ENCODE measurements at regions not wholly inside any gene's neighbourhood (a gene's known extent, or its start where the extent isn't known, plus 50 kb on each side); places are given as distances from the start of the nearest gene placed in this dataset.

DNA sequence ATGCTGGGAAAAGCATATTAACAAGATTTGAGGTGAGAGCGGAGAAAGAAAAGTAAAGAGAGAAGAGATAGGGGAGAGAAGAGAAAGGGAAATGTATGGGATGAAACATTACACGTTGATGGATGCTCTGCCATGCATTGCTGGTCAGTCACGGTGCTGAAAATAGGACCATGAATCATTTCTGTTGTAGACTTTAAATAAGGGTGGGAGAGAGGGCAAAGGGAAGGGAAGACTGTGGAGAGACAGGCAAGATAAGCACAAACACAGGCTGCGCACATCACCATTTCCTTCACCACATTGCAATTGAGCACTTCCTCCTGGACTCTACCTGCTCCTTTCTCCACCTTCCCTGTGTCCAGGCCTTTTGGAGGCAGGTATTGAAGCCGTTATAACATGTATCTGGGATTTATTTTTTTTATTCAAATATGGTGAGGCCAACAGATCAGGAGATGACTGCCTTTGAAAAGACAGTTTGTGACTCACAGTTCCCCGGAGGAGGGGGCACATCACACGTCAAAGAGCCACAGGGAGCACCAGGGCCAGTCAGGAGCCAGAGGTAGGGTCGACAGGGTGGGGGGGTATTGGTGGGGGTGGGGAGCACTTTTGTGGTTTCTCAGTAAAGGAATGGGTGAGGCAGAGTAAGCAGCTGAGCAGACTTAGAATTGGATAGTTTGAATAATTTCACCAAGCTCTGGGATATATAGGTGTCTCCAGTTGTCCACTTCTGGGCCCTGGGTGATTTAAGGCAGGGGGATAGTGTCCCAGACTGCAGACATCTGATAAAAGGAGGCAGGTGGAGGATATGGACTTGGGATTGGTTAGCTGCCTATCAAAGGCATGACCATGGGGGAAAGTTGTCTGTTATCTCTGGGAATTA lies 372.8 kb upstream of the ST6GAL2 start:
- TF ChIP-seq, protein P1, sequence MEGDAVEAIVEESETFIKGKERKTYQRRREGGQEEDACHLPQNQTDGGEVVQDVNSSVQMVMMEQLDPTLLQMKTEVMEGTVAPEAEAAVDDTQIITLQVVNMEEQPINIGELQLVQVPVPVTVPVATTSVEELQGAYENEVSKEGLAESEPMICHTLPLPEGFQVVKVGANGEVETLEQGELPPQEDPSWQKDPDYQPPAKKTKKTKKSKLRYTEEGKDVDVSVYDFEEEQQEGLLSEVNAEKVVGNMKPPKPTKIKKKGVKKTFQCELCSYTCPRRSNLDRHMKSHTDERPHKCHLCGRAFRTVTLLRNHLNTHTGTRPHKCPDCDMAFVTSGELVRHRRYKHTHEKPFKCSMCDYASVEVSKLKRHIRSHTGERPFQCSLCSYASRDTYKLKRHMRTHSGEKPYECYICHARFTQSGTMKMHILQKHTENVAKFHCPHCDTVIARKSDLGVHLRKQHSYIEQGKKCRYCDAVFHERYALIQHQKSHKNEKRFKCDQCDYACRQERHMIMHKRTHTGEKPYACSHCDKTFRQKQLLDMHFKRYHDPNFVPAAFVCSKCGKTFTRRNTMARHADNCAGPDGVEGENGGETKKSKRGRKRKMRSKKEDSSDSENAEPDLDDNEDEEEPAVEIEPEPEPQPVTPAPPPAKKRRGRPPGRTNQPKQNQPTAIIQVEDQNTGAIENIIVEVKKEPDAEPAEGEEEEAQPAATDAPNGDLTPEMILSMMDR (IDR thresholded peaks at IDR 0.05; ENCODE audit: control insufficient read depth, insufficient read depth, low read depth, low read length, missing control alignments) = no peak
- no peak overlapping the region for H3K4me3 ChIP-seq (ENCODE audit: control insufficient read depth, low read depth, low read length)
- DNase-seq (ENCODE audit: low read depth) = no peak

GRCh38 chr2:107259408-107260195 lies 373.6 kb upstream of the ST6GAL2 start:
- DNase-seq (ENCODE audit: low read depth) = no peak
- TF ChIP-seq, protein P1 (IDR thresholded peaks at IDR 0.05; ENCODE audit: control insufficient read depth, insufficient read depth, low read depth, low read length, missing control alignments) = no peak
- H3K4me3 ChIP-seq (ENCODE audit: control insufficient read depth, low read depth, low read length) = no peak overlapping the region

DNA sequence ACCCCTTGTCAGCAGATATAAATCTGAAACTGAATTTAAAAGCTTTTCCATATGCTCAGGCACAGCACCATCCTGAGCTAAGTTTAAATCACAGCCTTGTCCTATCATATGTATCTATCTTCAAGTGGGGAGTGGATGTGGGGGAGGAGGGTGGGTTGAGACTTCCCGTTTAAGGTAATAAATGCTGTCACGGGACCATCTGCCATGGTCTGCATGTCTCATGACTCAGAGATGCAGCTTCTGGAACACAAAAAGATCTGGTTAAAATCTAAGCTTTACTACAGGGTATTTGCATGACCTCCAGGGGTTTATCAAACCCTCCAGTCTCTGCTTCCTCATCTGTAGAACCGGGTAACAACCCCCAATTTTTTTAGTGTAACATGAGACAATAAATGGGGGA lies 377.7 kb upstream of the ST6GAL2 start:
- no peak overlapping the region for H3K4me3 ChIP-seq (ENCODE audit: control insufficient read depth, low read depth, low read length)
- TF ChIP-seq, protein P1 (IDR thresholded peaks at IDR 0.05; ENCODE audit: control insufficient read depth, insufficient read depth, low read depth, low read length, missing control alignments) = no peak
- no peak for DNase-seq (ENCODE audit: low read depth)

GRCh38 chr2:107264184-107264583 lies 378.2 kb upstream of the ST6GAL2 start:
- no peak for DNase-seq (ENCODE audit: low read depth)
- TF ChIP-seq, protein P1 (IDR thresholded peaks at IDR 0.05; ENCODE audit: control insufficient read depth, insufficient read depth, low read depth, low read length, missing control alignments) = no peak
- no peak overlapping the region for H3K4me3 ChIP-seq (ENCODE audit: control insufficient read depth, low read depth, low read length)

DNA sequence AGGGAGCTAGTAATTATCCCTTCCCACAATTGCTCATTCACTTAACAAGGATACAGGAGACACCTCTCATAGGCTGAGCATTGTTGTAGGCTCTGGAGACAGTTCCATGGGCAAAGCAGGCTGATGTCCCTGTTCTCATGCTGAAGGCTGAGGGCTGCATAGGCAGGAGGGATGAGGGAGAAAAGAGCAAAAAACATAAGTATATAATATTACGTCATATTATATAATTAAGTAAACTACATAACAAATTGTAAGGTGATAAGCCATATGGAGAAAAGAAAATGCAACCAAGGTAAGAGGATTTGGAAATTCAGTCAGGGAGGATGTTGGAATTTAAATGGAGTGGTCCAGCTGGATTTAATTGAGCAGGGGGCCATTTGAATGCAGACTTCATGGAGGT lies 380.6 kb upstream of the ST6GAL2 start:
- H3K4me3 ChIP-seq (ENCODE audit: control insufficient read depth, low read depth, low read length) = no peak overlapping the region
- TF ChIP-seq, protein P1 (IDR thresholded peaks at IDR 0.05; ENCODE audit: control insufficient read depth, insufficient read depth, low read depth, low read length, missing control alignments) = no peak
- DNase-seq (ENCODE audit: low read depth) = no peak

GRCh38 chr2:107267086-107267485 lies 381.1 kb upstream of the ST6GAL2 start:
- DNase-seq (ENCODE audit: low read depth) = no peak
- TF ChIP-seq, protein P1 (IDR thresholded peaks at IDR 0.05; ENCODE audit: control insufficient read depth, insufficient read depth, low read depth, low read length, missing control alignments) = no peak
- H3K4me3 ChIP-seq (ENCODE audit: control insufficient read depth, low read depth, low read length) = no peak overlapping the region

Data from AG09309 (cell line).